T-helper 2 cell treated with Interferon-gamma antibody and Interleukin-4, amounts not matched to agents 5 μg/mL and 100 μg/mL, for 36 hours (primary cell): ENCODE measurements at regions not wholly inside any gene's neighbourhood (a gene's known extent, or its start where the extent isn't known, plus 50 kb on each side); places are given as distances from the start of the nearest gene placed in this dataset.
"Not testable (repeated sequence)": the region's sequence is repeated elsewhere in the genome, so short reads cannot be mapped to it uniquely, and the experiment has no call there.

ENCODE experiments used
- DNase-seq: peaks from one replicate; pipeline ENCODE4 v3.0.0; 2021; ENCODE audit warnings: low spot score
- H3K27ac Mint-ChIP-seq: one replicate; pipeline ENCODE4 v1.8.0; 2021; ENCODE audit warnings: mild to moderate bottlenecking, mixed read lengths
- H3K27me3 Mint-ChIP-seq: one replicate; pipeline ENCODE4 v1.8.0; 2021; ENCODE audit warnings: low read depth, mixed read lengths
- H3K36me3 Mint-ChIP-seq: one replicate; pipeline ENCODE4 v1.8.0; 2021; ENCODE audit warnings: low read depth, mixed read lengths
- H3K4me1 Mint-ChIP-seq: one replicate; pipeline ENCODE4 v1.8.0; 2021; ENCODE audit warnings: low read depth, mixed read lengths
- H3K4me3 Mint-ChIP-seq: one replicate; pipeline ENCODE4 v1.8.0; 2022; ENCODE audit warnings: mild to moderate bottlenecking, moderate library complexity, mixed read lengths
- H3K9me3 Mint-ChIP-seq: one replicate; pipeline ENCODE4 v1.8.0; 2021; ENCODE audit warnings: mixed read lengths

GRCh38 chr20:48146877-48147276 is 361.6 kb upstream of the SULF2 start:
- no peaks in the 10 kb centered on the region for H3K4me1 Mint-ChIP-seq
- H3K27ac Mint-ChIP-seq = no peak overlapping the region
- no peaks in the 10 kb centered on the region for H3K36me3 Mint-ChIP-seq
- no peak for DNase-seq
- H3K4me3 Mint-ChIP-seq = no peak overlapping the region
- H3K27me3 Mint-ChIP-seq = no peaks in the 10 kb centered on the region
- no peaks in the 10 kb centered on the region for H3K9me3 Mint-ChIP-seq

DNA sequence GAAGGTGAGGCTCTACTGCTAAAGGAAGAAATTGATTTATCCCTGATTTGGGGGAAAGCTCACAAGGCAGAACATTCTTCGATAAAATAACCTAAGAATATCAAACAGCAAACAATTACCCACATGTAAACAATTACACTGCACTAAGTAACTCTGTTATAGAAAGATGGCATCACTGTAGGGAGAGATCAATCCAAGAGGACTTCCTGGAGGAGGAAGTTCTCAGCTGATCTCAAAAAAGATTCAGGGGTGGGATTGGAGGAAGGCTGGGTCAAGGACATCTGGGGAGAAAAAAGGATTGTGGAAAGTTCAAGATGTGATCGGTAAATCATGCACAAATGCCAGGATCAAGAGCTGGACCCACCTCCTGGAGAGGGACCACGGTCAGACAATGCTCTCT is 361.0 kb upstream of the SULF2 start:
- H3K36me3 Mint-ChIP-seq = no peaks in the 10 kb centered on the region
- H3K9me3 Mint-ChIP-seq = no peaks in the 10 kb centered on the region
- no peak for DNase-seq
- no peak overlapping the region for H3K4me3 Mint-ChIP-seq
- H3K4me1 Mint-ChIP-seq = no peaks in the 10 kb centered on the region
- H3K27me3 Mint-ChIP-seq = no peaks in the 10 kb centered on the region
- no peak overlapping the region for H3K27ac Mint-ChIP-seq

- no peaks in the 10 kb centered on the region for H3K36me3 Mint-ChIP-seq
- no peaks in the 10 kb centered on the region for H3K4me1 Mint-ChIP-seq
- H3K27ac Mint-ChIP-seq = no peak overlapping the region
- no peaks in the 10 kb centered on the region for H3K27me3 Mint-ChIP-seq
- no peak overlapping the region for H3K4me3 Mint-ChIP-seq
- DNase-seq = no peak
- H3K9me3 Mint-ChIP-seq = no peaks in the 10 kb centered on the region
These were observed 358.3 kb upstream of the SULF2 start for GRCh38 chr20:48143435-48144081.

DNA sequence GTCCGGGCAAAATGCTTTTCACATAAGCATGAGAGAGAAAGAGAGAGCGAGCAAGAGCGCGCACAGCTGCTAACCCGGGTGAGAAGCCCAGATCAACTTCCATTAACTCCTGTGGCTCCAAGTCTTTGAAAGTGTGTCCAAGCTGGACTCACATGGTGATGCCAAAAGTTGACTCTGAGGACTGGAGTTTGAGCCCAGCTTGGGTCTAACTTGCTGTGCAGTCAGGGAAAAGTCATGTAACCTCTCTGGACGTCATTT is 357.2 kb upstream of the SULF2 start:
- no peak overlapping the region for H3K4me3 Mint-ChIP-seq
- H3K36me3 Mint-ChIP-seq = no peaks in the 10 kb centered on the region
- no peaks in the 10 kb centered on the region for H3K9me3 Mint-ChIP-seq
- H3K27me3 Mint-ChIP-seq = no peaks in the 10 kb centered on the region
- no peaks in the 10 kb centered on the region for H3K4me1 Mint-ChIP-seq
- no peak overlapping the region for H3K27ac Mint-ChIP-seq
- DNase-seq = no peak

DNA sequence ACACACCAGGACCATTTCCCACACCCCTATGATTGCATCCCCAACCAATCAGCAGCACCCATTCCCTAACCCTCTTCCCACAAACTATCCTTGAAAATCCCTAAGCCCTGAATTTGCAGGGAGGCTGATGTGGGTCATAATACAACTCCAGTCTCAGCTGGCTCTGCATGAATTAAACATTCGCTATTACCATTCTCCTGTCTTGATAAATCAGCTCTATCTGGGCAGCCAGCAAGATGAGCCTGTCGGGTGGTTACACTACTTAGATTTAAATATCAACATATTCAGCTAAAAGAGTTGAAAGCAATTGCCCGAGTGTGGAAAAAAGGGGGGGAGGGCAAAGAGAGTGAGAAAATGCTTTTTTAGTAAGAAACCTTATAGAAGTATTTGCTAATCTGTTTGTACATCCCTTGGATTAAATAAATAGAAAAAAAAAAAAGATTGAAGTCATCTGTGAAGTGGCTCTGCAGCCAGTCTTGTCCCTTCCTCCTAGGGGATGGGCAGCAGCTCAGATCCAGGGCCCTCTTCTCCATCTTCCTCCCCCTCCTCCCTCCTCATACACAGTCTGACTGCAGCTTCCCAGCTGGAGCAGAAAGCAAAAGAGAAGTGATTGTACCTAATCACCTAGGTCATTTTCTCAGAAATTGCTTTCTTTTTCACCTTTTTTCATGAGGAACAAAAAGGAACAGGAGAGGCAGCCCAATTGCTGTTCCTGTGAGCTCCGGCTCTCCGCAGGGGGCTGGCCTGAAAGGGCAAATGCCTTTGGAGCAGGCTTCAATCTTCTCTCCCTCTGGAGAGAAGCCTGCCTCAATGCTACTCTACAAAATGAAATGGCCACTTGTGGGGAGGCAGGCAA is 356.6 kb upstream of the SULF2 start:
- no peaks in the 10 kb centered on the region for H3K4me1 Mint-ChIP-seq
- H3K36me3 Mint-ChIP-seq = no peaks in the 10 kb centered on the region
- H3K27me3 Mint-ChIP-seq = no peaks in the 10 kb centered on the region
- H3K4me3 Mint-ChIP-seq = no peak overlapping the region
- no peak for DNase-seq
- H3K27ac Mint-ChIP-seq = no peak overlapping the region
- no peaks in the 10 kb centered on the region for H3K9me3 Mint-ChIP-seq

DNA sequence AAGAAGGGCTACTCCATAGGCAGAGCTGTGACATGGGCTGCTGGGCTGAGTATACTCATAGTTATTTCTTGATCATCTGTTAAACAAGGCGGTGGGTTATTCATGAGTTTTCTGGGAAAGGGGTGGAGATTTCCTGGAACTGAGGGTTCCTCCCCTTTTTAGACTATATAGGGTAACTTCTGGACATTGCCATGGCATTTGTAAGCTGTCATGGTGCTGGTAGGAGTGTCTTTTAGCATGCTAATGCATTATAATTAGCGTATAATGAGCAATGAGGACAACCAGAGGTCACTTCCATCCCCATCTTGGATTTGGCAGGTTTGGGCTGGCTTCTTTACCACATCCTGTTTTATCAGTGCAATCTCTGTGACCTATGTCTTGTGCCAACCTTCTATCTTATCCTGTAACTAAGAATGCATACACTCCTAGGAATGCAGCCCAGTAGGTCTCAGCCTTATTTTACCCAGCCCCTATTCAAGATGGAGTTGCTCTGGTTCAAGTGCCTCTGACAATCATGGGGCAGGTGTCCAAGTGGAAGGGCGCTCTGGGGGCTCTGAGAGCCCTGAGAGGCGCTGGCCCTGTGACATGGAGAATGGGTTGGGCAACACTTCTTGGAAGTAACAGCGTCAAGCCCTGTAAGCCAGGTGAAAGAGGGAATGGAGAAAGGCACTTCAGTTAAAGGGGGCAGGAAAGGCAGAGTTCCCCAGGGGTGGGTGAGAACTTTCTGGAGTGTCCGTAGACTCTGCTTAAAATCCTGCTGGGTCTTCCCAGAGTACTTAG is 354.2 kb upstream of the SULF2 start:
- H3K4me1 Mint-ChIP-seq = no peaks in the 10 kb centered on the region
- DNase-seq = no peak
- no peaks in the 10 kb centered on the region for H3K9me3 Mint-ChIP-seq
- H3K36me3 Mint-ChIP-seq = no peaks in the 10 kb centered on the region
- no peaks in the 10 kb centered on the region for H3K27me3 Mint-ChIP-seq
- H3K27ac Mint-ChIP-seq = no peak overlapping the region
- H3K4me3 Mint-ChIP-seq = no peak overlapping the region

DNA sequence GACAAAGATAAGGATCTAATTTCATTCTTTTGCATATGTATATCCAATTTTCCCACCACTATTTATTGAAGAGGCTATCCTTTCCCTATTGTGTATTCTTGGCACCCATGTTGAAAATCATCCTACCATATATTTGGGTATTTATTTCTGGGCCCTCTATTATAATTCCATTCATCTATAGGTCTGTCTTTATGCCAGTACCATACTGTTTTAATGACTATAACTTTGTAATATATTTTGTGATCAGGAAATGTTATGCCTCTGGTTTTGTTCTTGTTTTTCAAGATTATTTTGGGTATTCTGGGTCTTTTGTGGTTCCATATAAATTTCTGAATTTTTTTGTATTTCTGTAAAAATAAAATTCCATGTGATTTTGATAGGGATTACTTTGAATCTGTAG is 347.6 kb upstream of the SULF2 start:
- no peak overlapping the region for H3K27ac Mint-ChIP-seq
- no peaks in the 10 kb centered on the region for H3K36me3 Mint-ChIP-seq
- H3K9me3 Mint-ChIP-seq = peaks cover 6% of the 10 kb centered on the region
- H3K27me3 Mint-ChIP-seq = peaks cover 2% of the 10 kb centered on the region
- no peak for DNase-seq
- no peaks in the 10 kb centered on the region for H3K4me1 Mint-ChIP-seq
- H3K4me3 Mint-ChIP-seq = no peak overlapping the region

DNA sequence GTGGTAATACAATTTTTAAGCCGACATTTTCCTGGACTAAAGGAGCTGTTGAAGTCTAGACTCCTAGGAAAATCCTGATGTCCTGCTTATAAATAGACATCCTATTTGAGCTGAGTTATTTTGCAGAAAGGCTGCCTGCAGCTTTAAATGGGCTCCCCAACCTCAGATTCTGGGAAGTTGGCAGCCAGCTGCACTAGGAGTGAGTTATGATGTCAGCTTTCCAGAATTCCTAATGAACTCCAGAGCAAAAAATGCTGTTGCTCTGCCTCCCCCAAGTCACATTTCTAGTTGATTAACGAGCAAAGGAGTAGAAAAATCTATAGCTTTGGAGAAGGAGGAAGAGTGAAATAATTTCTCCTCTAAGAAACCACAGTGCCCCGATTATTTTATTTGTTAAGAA is 346.3 kb upstream of the SULF2 start:
- Mint-ChIP-seq H3K4me3 (no peak overlapping the region), H3K27ac (no peak overlapping the region), H3K4me1 (no peaks in the 10 kb centered on the region), H3K36me3 (no peaks in the 10 kb centered on the region), H3K27me3 (peaks cover 2% of the 10 kb centered on the region), H3K9me3 (peaks cover 6% of the 10 kb centered on the region)
- DNase-seq = no peak

GRCh38 chr20:48129345-48129942 is 344.2 kb upstream of the SULF2 start:
- Mint-ChIP-seq H3K27ac (no peak overlapping the region), H3K36me3 (no peaks in the 10 kb centered on the region), H3K4me1 (no peaks in the 10 kb centered on the region), H3K9me3 (peaks cover 6% of the 10 kb centered on the region), H3K4me3 (no peak overlapping the region), H3K27me3 (peaks cover 2% of the 10 kb centered on the region)
- DNase-seq = no peak

DNA sequence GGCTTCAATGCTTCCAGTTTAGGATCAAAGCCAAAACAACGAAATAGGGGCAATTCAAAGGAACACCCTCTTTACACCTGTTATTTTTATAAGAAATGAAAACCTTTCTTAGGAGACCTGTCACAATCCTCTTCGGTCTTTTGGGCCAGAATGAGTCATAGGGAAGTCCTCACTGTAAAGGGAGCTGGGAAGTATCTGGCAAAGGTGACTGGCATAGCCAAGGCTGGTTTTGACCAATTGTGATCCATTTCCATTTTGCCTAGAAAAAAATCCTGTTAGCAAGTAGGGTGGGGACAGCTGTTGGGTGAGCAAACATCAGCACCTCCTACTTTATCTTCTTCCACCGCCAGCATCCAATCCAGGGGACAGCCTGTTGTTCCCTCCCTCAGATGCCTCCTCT is 343.2 kb upstream of the SULF2 start:
- Mint-ChIP-seq H3K4me1 (no peaks in the 10 kb centered on the region), H3K36me3 (no peaks in the 10 kb centered on the region), H3K4me3 (no peak overlapping the region), H3K27ac (no peak overlapping the region), H3K27me3 (peaks cover 2% of the 10 kb centered on the region), H3K9me3 (peaks cover 6% of the 10 kb centered on the region)
- no peak for DNase-seq

DNA sequence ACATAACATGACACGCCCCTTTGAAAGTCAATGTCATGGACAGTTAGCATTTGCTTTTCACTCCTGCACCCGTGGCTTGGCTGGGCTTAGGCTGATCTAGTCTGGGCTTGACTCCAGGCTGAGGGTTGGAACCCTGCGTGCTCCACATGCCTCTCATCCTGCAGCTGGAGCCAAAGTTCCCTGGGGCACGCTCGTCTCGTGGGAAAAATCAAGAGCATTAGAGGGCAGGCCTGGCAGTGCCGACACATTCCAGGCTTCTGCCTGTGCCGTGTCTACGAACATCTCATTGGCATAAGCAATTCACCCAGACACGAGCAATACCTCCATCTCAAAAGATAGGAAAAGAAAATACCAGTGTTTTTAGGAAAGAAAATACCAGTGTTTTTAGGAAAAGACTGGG is 342.7 kb upstream of the SULF2 start:
- H3K4me1 Mint-ChIP-seq, H3K36me3 Mint-ChIP-seq, H3K27me3 Mint-ChIP-seq, DNase-seq, H3K4me3 Mint-ChIP-seq, H3K27ac Mint-ChIP-seq, H3K9me3 Mint-ChIP-seq: not testable (repeated sequence)

DNA sequence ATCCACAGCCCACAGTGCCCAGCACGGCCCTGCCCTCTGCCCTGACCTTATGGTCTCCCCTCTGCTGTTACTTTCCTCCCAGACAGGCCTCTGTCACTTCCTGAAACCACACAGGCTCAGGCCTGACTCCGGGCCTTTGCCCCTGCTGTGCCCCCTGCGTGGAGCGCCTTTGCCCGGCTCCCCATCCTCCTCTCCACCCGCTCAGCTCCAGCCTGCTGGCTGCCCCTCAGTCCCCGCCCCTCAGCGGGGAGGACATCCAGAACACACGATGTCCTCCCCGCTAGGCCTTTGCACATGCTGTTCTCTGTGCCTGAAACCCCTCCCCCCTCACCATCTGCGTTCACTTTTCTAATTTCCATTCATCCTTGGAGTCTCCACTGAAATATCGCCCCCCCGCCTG is 341.9 kb upstream of the SULF2 start:
- H3K27ac Mint-ChIP-seq = not testable (repeated sequence)

DNA sequence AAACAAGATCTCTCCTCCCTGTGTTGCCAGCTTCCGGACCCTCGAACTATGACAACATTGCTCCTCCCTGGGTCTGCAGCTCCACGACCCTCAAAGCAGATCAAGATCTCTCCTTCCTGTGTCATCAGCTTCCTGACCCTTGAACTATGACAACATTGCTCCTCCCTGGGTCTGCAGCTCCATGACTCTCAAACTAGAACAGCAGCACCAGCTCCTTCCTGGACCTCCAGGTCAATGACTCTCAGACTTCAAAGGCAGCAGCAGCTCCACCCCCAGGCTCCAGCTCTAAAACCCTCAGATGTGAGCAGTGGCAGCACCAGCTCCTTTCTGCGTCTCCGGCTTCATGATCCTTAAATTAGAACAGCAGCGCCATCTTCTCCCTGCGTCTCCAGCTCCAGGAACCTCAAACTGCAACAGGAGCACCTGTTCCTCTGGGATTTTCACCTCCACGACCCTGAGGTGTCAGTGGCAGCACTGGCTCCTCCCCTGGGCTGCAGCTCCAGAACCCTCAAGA is 341.0 kb upstream of the SULF2 start:
- no peak overlapping the region for H3K27ac Mint-ChIP-seq
- no peak overlapping the region for H3K4me3 Mint-ChIP-seq
- DNase-seq = no peak
- H3K27me3 Mint-ChIP-seq = no peaks in the 10 kb centered on the region
- no peaks in the 10 kb centered on the region for H3K4me1 Mint-ChIP-seq
- H3K9me3 Mint-ChIP-seq = no peaks in the 10 kb centered on the region
- H3K36me3 Mint-ChIP-seq = no peaks in the 10 kb centered on the region

More for the DNA sequence above, 341.9 kb upstream of the SULF2 start:
- DNase-seq, H3K27me3 Mint-ChIP-seq, H3K9me3 Mint-ChIP-seq, H3K4me1 Mint-ChIP-seq, H3K4me3 Mint-ChIP-seq, H3K36me3 Mint-ChIP-seq: not testable (repeated sequence)

DNA sequence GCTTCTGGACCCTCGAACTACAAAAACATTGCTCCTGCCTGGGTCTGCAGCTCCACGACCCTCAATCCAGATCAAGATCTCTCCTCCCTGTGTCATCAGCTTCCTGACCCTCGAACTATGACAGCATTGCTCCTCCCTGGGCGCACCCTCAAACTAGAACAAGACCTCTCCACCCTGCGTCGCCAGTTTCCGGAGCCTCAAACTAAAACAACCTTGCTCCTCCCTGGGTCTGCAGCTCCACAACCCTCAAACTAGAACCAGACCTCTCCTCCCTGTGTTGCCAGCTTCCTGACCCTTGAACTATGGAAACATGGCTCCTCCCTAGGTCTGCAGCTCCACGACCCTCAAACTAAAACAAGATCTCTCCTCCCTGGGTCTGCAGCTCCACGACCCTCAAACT is 339.7 kb upstream of the SULF2 start:
- Mint-ChIP-seq H3K27me3 (no peaks in the 10 kb centered on the region), H3K4me3 (no peak overlapping the region), H3K36me3 (no peaks in the 10 kb centered on the region), H3K4me1 (no peaks in the 10 kb centered on the region), H3K9me3 (no peaks in the 10 kb centered on the region), H3K27ac (no peak overlapping the region)
- DNase-seq = no peak
